ENCODE measurements at regions not wholly inside any gene's neighbourhood (a gene's known extent, or its start where the extent isn't known, plus 50 kb on each side); places are given as distances from the start of the nearest gene placed in this dataset.

GRCh38 chr2:41694536-41695049 lies 353.2 kb upstream of the PKDCC start:
- DNase-seq (ENCODE audit: low spot score) = no peak

GRCh38 chr2:41695198-41696113 lies 352.4 kb upstream of the PKDCC start:
- DNase-seq (ENCODE audit: low spot score) = no peak

- DNase-seq (ENCODE audit: low spot score) = no peak
These were observed 350.4 kb upstream of the PKDCC start for GRCh38 chr2:41697389-41697788.

GRCh38 chr2:41698678-41699422 lies 349.0 kb upstream of the PKDCC start:
- DNase-seq (ENCODE audit: low spot score) = peak; percentile 48

- DNase-seq (ENCODE audit: low spot score) = no peak
These were observed 346.6 kb upstream of the PKDCC start for GRCh38 chr2:41701231-41701630.

GRCh38 chr2:41703123-41703522 lies 344.7 kb upstream of the PKDCC start:
- no peak for DNase-seq (ENCODE audit: low spot score)

- DNase-seq (ENCODE audit: low spot score) = peak; percentile 50
These were observed 342.2 kb upstream of the PKDCC start for GRCh38 chr2:41705634-41706033.

GRCh38 chr2:41706286-41706685 lies 341.5 kb upstream of the PKDCC start:
- DNase-seq (ENCODE audit: low spot score) = peak; percentile 59

- no peak for DNase-seq (ENCODE audit: low spot score)
These were observed 339.9 kb upstream of the PKDCC start for GRCh38 chr2:41707790-41708451.

- no peak for DNase-seq (ENCODE audit: low spot score)
These were observed 337.9 kb upstream of the PKDCC start for GRCh38 chr2:41709702-41710599.

- DNase-seq (ENCODE audit: low spot score) = no peak
These were observed 336.9 kb upstream of the PKDCC start for GRCh38 chr2:41710944-41711343.

- DNase-seq (ENCODE audit: low spot score) = no peak
These were observed 336.1 kb upstream of the PKDCC start for GRCh38 chr2:41711736-41712135.

- DNase-seq (ENCODE audit: low spot score) = no peak
These were observed 331.3 kb upstream of the PKDCC start for GRCh38 chr2:41716497-41716896.

- DNase-seq (ENCODE audit: low spot score) = no peak
These were observed 330.0 kb upstream of the PKDCC start for GRCh38 chr2:41717839-41718238.

- no peak for DNase-seq (ENCODE audit: low spot score)
These were observed 329.1 kb upstream of the PKDCC start for GRCh38 chr2:41718705-41719104.

- no peak for DNase-seq (ENCODE audit: low spot score)
These were observed 328.1 kb upstream of the PKDCC start for GRCh38 chr2:41719756-41720155.

- DNase-seq (ENCODE audit: low spot score) = no peak
These were observed 327.2 kb upstream of the PKDCC start for GRCh38 chr2:41720331-41721251.

GRCh38 chr2:41722668-41723369 lies 325.0 kb upstream of the PKDCC start:
- DNase-seq (ENCODE audit: low spot score) = no peak

- DNase-seq (ENCODE audit: low spot score) = no peak
These were observed 324.3 kb upstream of the PKDCC start for GRCh38 chr2:41723526-41723925.

- DNase-seq (ENCODE audit: low spot score) = no peak
These were observed 323.4 kb upstream of the PKDCC start for GRCh38 chr2:41724465-41724864.

Measured in putamen (tissue), 1 donor.